Body of pancreas (tissue), 4 donors: ENCODE measurements at regions not wholly inside any gene's neighbourhood (a gene's known extent, or its start where the extent isn't known, plus 50 kb on each side); places are given as distances from the start of the nearest gene placed in this dataset.

ENCODE experiments used
- ATAC-seq: fragments of 150-250 bp; one replicate; pipeline ENCODE4 v1.9.1; 2016
- DNase-seq, 4 donors: peaks; one replicate each; pipeline ENCODE4 v3.0.0-alpha.2; 2019
- H3K27ac ChIP-seq, 4 donors: fragments of 200-600 bp; sonication (generic); 1 replicate in 3 of 4; 2 replicates in 1 of 4; pipeline versions ENCODE4 v1.5.1 to v1.6.1; 2016 to 2019; ENCODE audit warnings: mild to moderate bottlenecking in 1 of 4, mixed read lengths in 1 of 4, moderate library complexity in 1 of 4
- H3K27me3 ChIP-seq, 2 donors: fragments of 200-600 bp; sonication (generic); one replicate each; pipeline ENCODE4 v1.6.0; 2016; ENCODE audit warnings: mild to moderate bottlenecking in 1 of 2
- H3K36me3 ChIP-seq, 2 donors: fragments of 200-600 bp; sonication (generic); replicated peaks in 1 of 2; 2 replicates each; pipeline ENCODE4 v1.5.1; 2016; ENCODE audit warnings: low read depth in 2 of 2; ENCODE audit not compliant: insufficient read depth in 1 of 2
- H3K4me1 ChIP-seq: fragments of 200-600 bp; sonication (generic); one replicate; pipeline ENCODE4 v1.6.0; 2016
- H3K4me3 ChIP-seq, 2 donors: fragments of 200-600 bp; sonication (generic); 1 replicate in 1 of 2; 2 replicates in 1 of 2; pipeline ENCODE4 v1.5.1; 2016 to 2019
- H3K9me3 ChIP-seq, 3 donors: fragments of 200-600 bp; sonication (generic); 1 replicate in 2 of 3; 2 replicates in 1 of 3; pipeline ENCODE4 v1.5.1; 2016
- POLR2A ChIP-seq, 3 donors: fragments of 450-650 bp; IDR thresholded peaks; one replicate each; pipeline ENCODE4 v1.6.1; 2016; ENCODE audit warnings: antibody characterized with exemption in 3 of 3, mild to moderate bottlenecking in 2 of 3
- WGBS, 2 donors: methylation state at CpG; one replicate each; pipeline ENCODE4 v1.1.5; 2017; 5-methylcytosine and 5-hydroxymethylcytosine counted together
- intact Hi-C: fragments of 100-400 bp; cut with DNase I; formaldehyde crosslinking; loops from one replicate; pipeline ENCODE4 v1.15.1; 2023
- TF ChIP-seq, protein P1 (sequence below), 7 experiments: fragments of 450-650 bp in 4 of 7; fragments of 200-600 bp in 3 of 7; sonication (generic) in 3 of 7; IDR thresholded peaks; one replicate each; pipeline ENCODE4 v1.5.1; 2016 to 2019; ENCODE audit warnings: antibody characterized with exemption in 7 of 7

- Histone ChIP-seq H3K4me3 (no peak overlapping the region), H3K9me3 (no peaks in the 10 kb centered on the region), H3K4me1 (no peaks in the 10 kb centered on the region), H3K27me3 (no peaks in the 10 kb centered on the region), H3K36me3 (no peaks in the 10 kb centered on the region), H3K27ac (no peak overlapping the region)
- TF ChIP-seq, protein P1, sequence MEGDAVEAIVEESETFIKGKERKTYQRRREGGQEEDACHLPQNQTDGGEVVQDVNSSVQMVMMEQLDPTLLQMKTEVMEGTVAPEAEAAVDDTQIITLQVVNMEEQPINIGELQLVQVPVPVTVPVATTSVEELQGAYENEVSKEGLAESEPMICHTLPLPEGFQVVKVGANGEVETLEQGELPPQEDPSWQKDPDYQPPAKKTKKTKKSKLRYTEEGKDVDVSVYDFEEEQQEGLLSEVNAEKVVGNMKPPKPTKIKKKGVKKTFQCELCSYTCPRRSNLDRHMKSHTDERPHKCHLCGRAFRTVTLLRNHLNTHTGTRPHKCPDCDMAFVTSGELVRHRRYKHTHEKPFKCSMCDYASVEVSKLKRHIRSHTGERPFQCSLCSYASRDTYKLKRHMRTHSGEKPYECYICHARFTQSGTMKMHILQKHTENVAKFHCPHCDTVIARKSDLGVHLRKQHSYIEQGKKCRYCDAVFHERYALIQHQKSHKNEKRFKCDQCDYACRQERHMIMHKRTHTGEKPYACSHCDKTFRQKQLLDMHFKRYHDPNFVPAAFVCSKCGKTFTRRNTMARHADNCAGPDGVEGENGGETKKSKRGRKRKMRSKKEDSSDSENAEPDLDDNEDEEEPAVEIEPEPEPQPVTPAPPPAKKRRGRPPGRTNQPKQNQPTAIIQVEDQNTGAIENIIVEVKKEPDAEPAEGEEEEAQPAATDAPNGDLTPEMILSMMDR (IDR thresholded peaks at IDR 0.05) = no peak
- TF ChIP-seq POLR2A (IDR thresholded peaks at IDR 0.05) = no peak
- ATAC-seq (no peak), DNase-seq (no peak)
- intact Hi-C loops = no loop called here
- WGBS, 2 donors = 49 to 52% methylated on average over 2 of the region's 2 CpGs
These were observed 1047.2 kb upstream of the PIK3C3 start for GRCh38 chr18:40907842-40908241.

DNA sequence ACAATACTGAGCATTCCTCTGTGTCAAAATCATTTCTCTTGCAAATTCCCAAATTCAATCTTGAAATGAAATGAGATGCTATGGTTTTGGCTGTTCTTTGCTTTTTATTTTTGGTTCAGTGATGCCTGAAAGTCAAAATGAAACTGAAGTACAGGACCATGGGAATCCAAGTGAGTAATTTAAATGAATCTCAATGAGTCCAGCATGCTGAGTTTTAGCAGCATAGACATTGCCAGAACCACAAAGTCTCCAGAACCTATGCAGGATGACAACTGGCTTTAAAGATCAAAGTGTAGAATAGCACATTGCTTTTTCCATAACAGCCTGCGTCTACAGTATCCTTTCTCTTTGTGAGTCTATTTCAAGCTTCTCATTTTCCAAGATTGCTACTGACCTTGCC, 1050.7 kb upstream of the PIK3C3 start:
- H3K4me3 ChIP-seq = no peak overlapping the region
- ATAC-seq = no peak
- no peak for DNase-seq
- no peaks in the 10 kb centered on the region for H3K9me3 ChIP-seq
- WGBS, 2 donors = 0 to 25% methylated on average over 1 of the region's 1 CpG
- H3K27me3 ChIP-seq = no peaks in the 10 kb centered on the region
- no peaks in the 10 kb centered on the region for H3K4me1 ChIP-seq
- TF ChIP-seq, protein P1 (IDR thresholded peaks at IDR 0.05) = no peak
- TF ChIP-seq POLR2A (IDR thresholded peaks at IDR 0.05) = no peak
- H3K27ac ChIP-seq = no peak overlapping the region
- H3K36me3 ChIP-seq = no peaks in the 10 kb centered on the region
- intact Hi-C loops = no loop called here

GRCh38 chr18:40902436-40902835, 1052.6 kb upstream of the PIK3C3 start:
- Histone ChIP-seq H3K4me1 (no peaks in the 10 kb centered on the region), H3K4me3 (no peak overlapping the region), H3K36me3 (no peaks in the 10 kb centered on the region), H3K9me3 (no peaks in the 10 kb centered on the region), H3K27ac (no peak overlapping the region), H3K27me3 (no peaks in the 10 kb centered on the region)
- TF ChIP-seq, protein P1 (IDR thresholded peaks at IDR 0.05) = no peak
- no peak for TF ChIP-seq POLR2A (IDR thresholded peaks at IDR 0.05)
- DNase-seq = no peak
- 38 to 55% methylated on average over 2 of the region's 2 CpGs for WGBS, 2 donors
- ATAC-seq = no peak
- intact Hi-C loops = no loop called here

DNA sequence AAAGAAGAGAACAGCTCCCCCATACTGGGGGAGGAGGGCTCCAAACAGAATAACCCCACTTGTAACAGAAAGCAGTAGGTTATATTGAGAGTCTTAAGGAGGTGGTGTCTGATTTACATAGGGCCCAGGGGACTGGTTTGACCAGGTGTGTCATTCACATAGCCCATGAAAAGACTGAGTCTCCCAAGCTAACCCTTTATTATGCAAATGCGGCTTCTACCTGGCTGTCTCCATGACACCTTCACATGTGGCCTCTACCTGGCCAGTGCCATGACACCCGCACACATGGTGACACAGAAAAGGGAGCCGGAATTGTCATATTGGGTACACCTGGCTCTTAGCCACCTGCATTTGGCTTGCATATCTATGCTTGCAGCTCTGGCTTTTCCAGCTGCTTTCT, 1057.2 kb upstream of the PIK3C3 start:
- H3K27me3 ChIP-seq = no peaks in the 10 kb centered on the region
- ATAC-seq (no peak), DNase-seq (no peak)
- TF ChIP-seq, protein P1 (IDR thresholded peaks at IDR 0.05) = no peak
- TF ChIP-seq POLR2A (IDR thresholded peaks at IDR 0.05) = no peak
- intact Hi-C loops = no loop called here
- 58 to 62% methylated on average over 3 of the region's 3 CpGs for WGBS, 2 donors
- H3K9me3 ChIP-seq = no peaks in the 10 kb centered on the region
- no peaks in the 10 kb centered on the region for H3K4me1 ChIP-seq
- no peak overlapping the region for H3K27ac ChIP-seq
- no peak overlapping the region for H3K4me3 ChIP-seq
- H3K36me3 ChIP-seq = no peaks in the 10 kb centered on the region

DNA sequence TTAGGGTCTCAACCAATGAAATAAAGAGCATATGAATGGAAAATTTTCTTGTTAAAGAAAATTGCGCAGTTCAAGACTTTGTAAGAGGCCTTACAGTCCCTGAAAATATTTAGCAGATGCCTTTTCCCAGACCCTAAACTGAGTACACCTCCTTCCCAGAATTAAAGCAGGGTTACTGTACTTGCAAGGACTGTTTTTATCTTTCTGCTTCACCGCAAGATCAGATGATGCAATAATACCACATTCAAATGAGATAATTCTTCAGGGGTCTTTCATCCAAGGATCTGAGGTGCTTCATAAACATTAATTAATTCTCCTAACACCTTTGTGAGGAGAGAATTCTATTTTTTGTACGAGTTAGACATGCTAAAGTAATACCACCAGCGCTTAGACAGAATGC, 1071.8 kb upstream of the PIK3C3 start:
- Histone ChIP-seq H3K4me3 (no peak overlapping the region), H3K36me3 (no peaks in the 10 kb centered on the region), H3K27me3 (no peaks in the 10 kb centered on the region), H3K4me1 (no peaks in the 10 kb centered on the region), H3K9me3 (no peaks in the 10 kb centered on the region), H3K27ac (no peak overlapping the region)
- TF ChIP-seq POLR2A (IDR thresholded peaks at IDR 0.05) = no peak
- TF ChIP-seq, protein P1 (IDR thresholded peaks at IDR 0.05) = no peak
- no peak for ATAC-seq
- DNase-seq = no peak
- intact Hi-C loops = no loop called here
- 55% methylated on average over 4 of the region's 4 CpGs for WGBS, 2 donors
